Amniotic epithelial cell (primary cell): ENCODE measurements at regions not wholly inside any gene's neighbourhood (a gene's known extent, or its start where the extent isn't known, plus 50 kb on each side); places are given as distances from the start of the nearest gene placed in this dataset.
"Not testable (repeated sequence)": the region's sequence is repeated elsewhere in the genome, so short reads cannot be mapped to it uniquely, and the experiment has no call there.

ENCODE experiments used
- DNase-seq: peaks from one replicate; pipeline ENCODE4 v3.0.0-alpha.2; 2010; ENCODE audit warnings: low read depth

DNA sequence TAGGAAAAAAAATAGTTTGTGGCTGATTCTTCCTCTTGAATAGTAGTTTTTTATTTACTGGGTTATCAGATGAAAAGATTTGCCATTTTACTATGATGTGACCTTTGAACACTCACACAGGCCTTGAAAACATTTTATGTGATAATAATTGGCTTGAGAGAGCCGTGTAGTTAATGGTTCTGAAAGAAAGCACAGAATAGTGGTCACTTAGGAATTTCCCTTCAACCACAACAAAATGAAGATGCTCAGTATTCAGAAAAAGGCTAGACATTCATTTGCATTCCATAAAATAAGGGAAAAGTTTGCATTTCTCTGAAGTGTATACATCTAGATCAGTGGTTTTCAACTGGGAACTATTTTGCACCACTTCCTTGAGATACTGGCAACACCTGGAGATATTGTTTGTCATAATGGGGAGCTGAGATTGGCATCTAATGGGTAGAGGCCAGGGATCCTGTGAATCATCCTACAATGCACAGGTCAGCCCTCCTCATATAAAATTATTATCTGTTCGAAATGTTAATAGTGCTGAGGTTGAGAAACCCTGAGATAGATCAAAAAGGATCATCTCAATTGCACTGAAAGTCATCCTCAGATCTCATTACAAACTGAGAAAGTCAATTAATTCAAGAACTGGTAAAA lies 446.4 kb upstream of the CCNG1 start:
- DNase-seq = no peak

DNA sequence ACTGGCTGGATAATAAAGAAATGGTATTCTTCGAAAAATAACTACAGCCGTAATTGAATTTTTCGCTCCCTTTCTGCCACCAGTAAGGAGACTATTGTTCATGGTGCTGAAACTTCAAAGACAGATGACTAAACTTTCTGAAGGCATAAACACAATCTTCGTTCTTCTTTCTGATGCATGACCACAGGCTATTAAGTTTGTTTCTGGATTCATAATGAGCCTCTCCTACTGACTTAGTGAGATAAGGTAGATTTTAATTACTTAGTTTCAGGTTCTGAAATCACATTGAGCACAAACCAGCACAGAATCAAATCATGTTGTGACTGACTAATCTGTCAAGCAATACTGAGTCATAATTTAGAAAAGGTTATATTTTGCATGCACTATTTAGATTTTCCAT lies 441.8 kb upstream of the CCNG1 start:
- DNase-seq = no peak

GRCh38 chr5:162996053-162996452 lies 441.3 kb upstream of the CCNG1 start:
- DNase-seq = no peak

DNA sequence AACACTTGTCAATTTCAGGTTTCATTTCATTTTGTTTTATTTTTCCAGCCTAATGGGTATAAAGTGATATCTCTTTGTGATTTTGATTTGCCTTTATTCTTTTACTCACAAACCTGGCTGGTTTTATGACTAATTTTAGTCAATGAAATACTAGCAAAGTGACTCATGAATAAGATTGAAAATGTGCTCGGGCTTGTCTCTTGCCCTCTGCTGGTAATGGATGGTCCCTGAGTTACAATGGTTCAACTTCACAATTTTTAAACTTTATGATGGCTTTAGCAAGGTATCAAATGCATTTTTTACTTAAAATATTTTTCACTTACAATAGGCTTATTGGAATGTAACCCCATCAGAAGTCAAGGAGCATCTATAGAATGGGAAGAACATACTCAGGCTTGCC lies 431.4 kb upstream of the CCNG1 start:
- DNase-seq = no peak

- no peak for DNase-seq
These were observed 414.7 kb upstream of the CCNG1 start for GRCh38 chr5:163022582-163023128.

GRCh38 chr5:163023846-163024245 lies 413.5 kb upstream of the CCNG1 start:
- no peak for DNase-seq

GRCh38 chr5:163024936-163025335 lies 412.5 kb upstream of the CCNG1 start:
- no peak for DNase-seq

GRCh38 chr5:163033656-163034055 lies 403.7 kb upstream of the CCNG1 start:
- no peak for DNase-seq

- no peak for DNase-seq
These were observed 396.1 kb upstream of the CCNG1 start for GRCh38 chr5:163041254-163041653.

DNA sequence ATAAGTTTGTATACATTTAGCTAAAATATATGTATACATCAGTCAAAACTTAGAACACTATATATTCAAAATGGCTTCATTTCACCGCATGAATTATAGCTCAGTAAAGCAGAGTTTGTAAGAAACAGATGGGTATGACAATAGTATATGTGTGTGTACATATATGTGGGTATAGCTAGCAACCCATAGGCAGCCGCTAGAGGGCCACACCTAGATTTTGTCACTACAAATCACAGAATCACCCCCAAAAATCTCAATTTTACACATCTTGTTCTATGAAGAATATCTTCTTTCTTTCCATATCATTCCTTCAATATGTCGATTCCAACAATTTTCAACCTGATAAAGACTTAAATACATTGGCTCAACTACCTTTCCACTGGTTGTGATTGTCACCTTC lies 357.8 kb upstream of the CCNG1 start:
- DNase-seq = no peak

DNA sequence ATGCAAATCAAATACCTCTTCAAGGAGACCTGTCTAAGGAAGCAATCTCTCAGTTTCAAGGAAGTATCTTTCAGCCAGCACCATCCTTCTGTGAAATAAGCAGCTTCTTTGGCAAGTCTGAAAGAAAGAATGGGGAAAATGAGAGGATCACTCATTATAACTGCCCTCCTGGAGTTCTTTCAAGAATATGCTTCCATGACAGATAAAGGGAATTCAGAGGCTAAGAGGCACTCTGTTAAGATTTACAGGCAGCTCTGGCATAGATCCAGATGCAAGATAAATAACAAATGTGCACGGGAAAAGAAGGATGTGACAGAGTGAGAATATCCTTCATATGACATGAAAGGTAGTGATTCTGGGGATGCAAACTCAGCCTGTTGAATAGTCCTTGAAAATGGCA lies 348.2 kb upstream of the CCNG1 start:
- no peak for DNase-seq

DNA sequence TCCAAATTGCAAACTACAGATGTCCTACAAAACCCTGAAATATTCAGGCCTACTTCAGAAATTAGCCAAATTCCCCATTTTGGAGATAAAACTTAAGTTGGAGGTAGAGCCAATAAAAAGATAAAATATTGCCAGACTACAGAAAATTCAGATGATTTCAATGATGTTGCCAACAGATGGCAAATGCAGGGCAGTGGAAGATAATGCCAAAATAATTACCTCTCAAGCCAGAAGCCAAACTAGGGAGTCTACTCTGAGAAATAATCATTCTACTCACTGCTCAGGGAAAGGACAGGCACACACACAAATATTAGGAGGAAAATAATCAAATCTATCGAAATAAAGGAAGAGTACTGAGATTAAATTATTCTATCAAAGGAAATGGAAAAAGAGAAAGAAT lies 347.5 kb upstream of the CCNG1 start:
- no peak for DNase-seq

GRCh38 chr5:163094492-163095180 lies 342.8 kb upstream of the CCNG1 start:
- DNase-seq = no peak

- DNase-seq = no peak
These were observed 332.9 kb upstream of the CCNG1 start for GRCh38 chr5:163104464-163104863.

DNA sequence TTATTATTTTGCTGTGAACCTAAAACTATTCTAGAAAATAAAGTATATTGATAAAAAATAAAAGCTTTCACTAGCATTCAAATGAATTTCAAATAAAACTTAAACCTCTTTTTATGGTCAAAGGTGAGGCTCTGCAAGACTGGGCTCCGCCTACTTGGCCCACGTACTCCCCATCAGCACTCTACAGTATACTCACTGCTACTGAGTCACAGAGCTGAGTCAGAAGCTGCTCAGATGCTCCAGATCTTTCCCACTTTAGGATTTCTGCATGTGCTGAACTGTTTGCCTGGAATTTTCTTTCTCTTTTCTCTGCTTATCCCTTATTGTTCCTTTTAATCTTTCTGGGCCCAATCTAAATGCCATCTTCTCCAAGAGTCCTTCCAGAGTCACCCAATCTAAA lies 331.9 kb upstream of the CCNG1 start:
- no peak for DNase-seq

DNA sequence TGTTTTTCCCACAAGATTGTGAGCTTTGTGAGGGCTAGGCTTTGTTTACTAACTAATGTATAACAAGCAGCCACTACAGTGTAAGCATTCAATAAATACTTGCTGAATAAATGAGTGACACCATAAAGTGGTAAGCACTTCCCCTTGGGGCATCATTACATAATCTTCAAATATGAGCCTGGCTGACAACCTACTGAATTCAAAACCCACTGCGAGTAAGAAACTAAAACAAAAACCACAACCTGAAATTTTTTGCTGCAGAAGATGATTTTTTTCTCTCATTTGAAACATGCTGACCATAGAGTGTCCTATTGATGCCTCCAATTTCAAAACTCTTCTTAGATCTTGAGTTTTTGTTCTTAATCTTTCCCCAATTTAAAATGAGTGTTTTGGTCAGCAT lies 331.3 kb upstream of the CCNG1 start:
- no peak for DNase-seq

- DNase-seq = no peak
These were observed 329.0 kb upstream of the CCNG1 start for GRCh38 chr5:163108351-163108750.

DNA sequence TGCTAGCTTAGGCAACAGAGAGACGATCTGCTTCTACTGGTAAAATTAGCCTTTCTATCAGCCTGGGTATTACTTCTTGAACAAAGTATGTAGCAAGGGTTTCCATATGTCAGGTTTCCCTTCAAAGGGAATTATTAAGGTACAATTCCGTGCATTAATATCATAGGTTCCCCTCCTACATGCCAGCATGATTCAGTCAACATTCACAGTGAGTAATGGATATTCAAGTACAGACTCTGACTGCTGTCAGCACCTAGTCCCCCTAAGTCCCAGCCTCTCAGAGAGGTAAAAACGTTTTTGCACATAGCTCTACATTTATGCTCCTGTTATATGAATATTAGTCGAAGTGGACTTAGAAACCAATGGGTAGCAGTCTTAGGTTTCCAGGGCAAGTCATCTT lies 322.4 kb upstream of the CCNG1 start:
- DNase-seq = no peak

- not testable (repeated sequence) for DNase-seq
These were observed 320.8 kb upstream of the CCNG1 start for GRCh38 chr5:163116618-163117017.

GRCh38 chr5:163134061-163134460 lies 303.3 kb upstream of the CCNG1 start:
- DNase-seq = no peak

- no peak for DNase-seq
These were observed 301.5 kb upstream of the CCNG1 start for GRCh38 chr5:163135849-163136248.

- no peak for DNase-seq
These were observed 275.9 kb upstream of the CCNG1 start for GRCh38 chr5:163161512-163161911.

- no peak for DNase-seq
These were observed 274.8 kb upstream of the CCNG1 start for GRCh38 chr5:163162645-163163044.

GRCh38 chr5:163163858-163164257 lies 273.5 kb upstream of the CCNG1 start:
- DNase-seq = no peak
